Endothelial cell (in vitro differentiated cells): ENCODE measurements at regions not wholly inside any gene's neighbourhood (a gene's known extent, or its start where the extent isn't known, plus 50 kb on each side); places are given as distances from the start of the nearest gene placed in this dataset.

ENCODE experiments used
- DNase-seq: peaks from one replicate; pipeline ENCODE4 v3.0.0; 2021; ENCODE audit warnings: low spot score
- H3K27ac Mint-ChIP-seq: one replicate; pipeline ENCODE4 v1.8.0; 2021; ENCODE audit warnings: mixed read lengths, inconsistent platforms; ENCODE audit not compliant: unreplicated experiment
- H3K27me3 Mint-ChIP-seq: one replicate; pipeline ENCODE4 v1.8.0; 2021; ENCODE audit warnings: mild to moderate bottlenecking, moderate library complexity, mixed read lengths, inconsistent platforms; ENCODE audit not compliant: unreplicated experiment
- H3K36me3 Mint-ChIP-seq: one replicate; pipeline ENCODE4 v1.8.0; 2021; ENCODE audit warnings: mild to moderate bottlenecking, low read depth, mixed read lengths, inconsistent platforms; ENCODE audit not compliant: unreplicated experiment
- H3K4me1 Mint-ChIP-seq: one replicate; pipeline ENCODE4 v1.8.0; 2021; ENCODE audit warnings: mild to moderate bottlenecking, mixed read lengths, inconsistent platforms; ENCODE audit not compliant: unreplicated experiment
- H3K4me3 Mint-ChIP-seq: one replicate; pipeline ENCODE4 v1.8.0; 2021; ENCODE audit warnings: mild to moderate bottlenecking, mixed read lengths, inconsistent platforms; ENCODE audit not compliant: unreplicated experiment
- H3K9me3 Mint-ChIP-seq: one replicate; pipeline ENCODE4 v1.8.0; 2021; ENCODE audit warnings: mixed read lengths, inconsistent platforms; ENCODE audit not compliant: unreplicated experiment
- CTCF ChIP-seq: fragments of 200-600 bp; sonication (generic); IDR thresholded peaks from one replicate; pipeline ENCODE4 v1.5.0; 2021; ENCODE audit warnings: antibody characterized with exemption; ENCODE audit not compliant: unreplicated experiment

GRCh38 chr4:12042818-12043217 is 614.1 kb upstream of the HS3ST1 start:
- Mint-ChIP-seq H3K4me1 (no peaks in the 10 kb centered on the region), H3K36me3 (no peaks in the 10 kb centered on the region), H3K4me3 (no peak overlapping the region), H3K27ac (no peak overlapping the region), H3K9me3 (peaks cover 15% of the 10 kb centered on the region), H3K27me3 (no peaks in the 10 kb centered on the region)
- no peak for TF ChIP-seq CTCF
- no peak for DNase-seq

GRCh38 chr4:12041828-12042227 is 613.1 kb upstream of the HS3ST1 start:
- no peak overlapping the region for H3K27ac Mint-ChIP-seq
- no peaks in the 10 kb centered on the region for H3K4me1 Mint-ChIP-seq
- no peak for DNase-seq
- peak; percentile 50 for TF ChIP-seq CTCF
- H3K36me3 Mint-ChIP-seq: no peaks in the 10 kb centered on the region
- H3K9me3 Mint-ChIP-seq: peaks cover 21% of the 10 kb centered on the region
- H3K4me3 Mint-ChIP-seq: no peak overlapping the region
- no peaks in the 10 kb centered on the region for H3K27me3 Mint-ChIP-seq

GRCh38 chr4:12036450-12036849 is 607.8 kb upstream of the HS3ST1 start:
- Mint-ChIP-seq H3K4me3 (no peak overlapping the region), H3K9me3 (peaks cover 23% of the 10 kb centered on the region), H3K27ac (no peak overlapping the region), H3K27me3 (no peaks in the 10 kb centered on the region), H3K4me1 (no peaks in the 10 kb centered on the region), H3K36me3 (no peaks in the 10 kb centered on the region)
- no peak for DNase-seq
- TF ChIP-seq CTCF: no peak

- Mint-ChIP-seq H3K27me3 (no peaks in the 10 kb centered on the region), H3K4me1 (no peaks in the 10 kb centered on the region), H3K9me3 (no peaks in the 10 kb centered on the region), H3K36me3 (no peaks in the 10 kb centered on the region), H3K27ac (no peak overlapping the region), H3K4me3 (no peak overlapping the region)
- TF ChIP-seq CTCF: no peak
- no peak for DNase-seq
Measured at GRCh38 chr4:12028258-12028657, 599.6 kb upstream of the HS3ST1 start.

- Mint-ChIP-seq H3K4me1 (no peaks in the 10 kb centered on the region), H3K4me3 (no peak overlapping the region), H3K9me3 (no peaks in the 10 kb centered on the region), H3K27me3 (no peaks in the 10 kb centered on the region), H3K36me3 (no peaks in the 10 kb centered on the region), H3K27ac (no peak overlapping the region)
- DNase-seq: no peak
- no peak for TF ChIP-seq CTCF
Measured at GRCh38 chr4:12022409-12022808, 593.7 kb upstream of the HS3ST1 start.
